GM23338 (cell line): ENCODE measurements at regions not wholly inside any gene's neighbourhood (a gene's known extent, or its start where the extent isn't known, plus 50 kb on each side); places are given as distances from the start of the nearest gene placed in this dataset.
A peak's percentile ranks its signal among the peaks of the same experiment; 100 is the strongest.

ENCODE experiments used
- ATAC-seq: fragments of 200-7000 bp; cut with Tn5 transposase; 3 replicates; pipeline ENCODE4 v1.9.1; 2020
- DNase-seq: peaks from one replicate; pipeline ENCODE4 v3.0.0-alpha.2; 2015; ENCODE audit warnings: low spot score
- H2AFZ ChIP-seq: fragments of 200-600 bp; sonication (generic); 2 replicates; pipeline ENCODE4 v1.8.0; 2016; ENCODE audit warnings: antibody characterized with exemption, mild to moderate bottlenecking, moderate library complexity
- H3F3A ChIP-seq: fragments of 200-600 bp; sonication (generic); replicated peaks from 2 replicates; pipeline ENCODE4 v1.8.0; 2017; ENCODE audit warnings: antibody characterized with exemption, mixed run types, low read depth
- H3K27ac ChIP-seq: fragments of 200-600 bp; sonication (generic); 2 replicates; pipeline ENCODE4 v1.6.1; 2016; ENCODE audit warnings: low read depth
- H3K27me3 ChIP-seq: fragments of 200-600 bp; sonication (generic); 2 replicates; pipeline ENCODE4 v1.8.0; 2016; ENCODE audit warnings: mild to moderate bottlenecking, mixed run types, moderate library complexity; ENCODE audit not compliant: insufficient read depth
- H3K36me3 ChIP-seq: fragments of 200-600 bp; sonication (generic); 2 replicates; pipeline ENCODE4 v1.8.0; 2016; ENCODE audit warnings: mild to moderate bottlenecking; ENCODE audit not compliant: insufficient read depth
- H3K4me1 ChIP-seq: fragments of 200-600 bp; sonication (generic); 2 replicates; pipeline ENCODE4 v1.8.0; 2016; ENCODE audit warnings: mild to moderate bottlenecking, moderate library complexity; ENCODE audit not compliant: insufficient read depth
- H3K4me2 ChIP-seq: fragments of 200-600 bp; sonication (generic); 2 replicates; pipeline ENCODE4 v1.7.1; 2017; ENCODE audit warnings: mixed run types
- H3K4me3 ChIP-seq: fragments of 200-600 bp; sonication (generic); 2 replicates; pipeline ENCODE4 v1.6.1; 2016; ENCODE audit warnings: mixed run types
- H3K79me2 ChIP-seq: fragments of 200-600 bp; sonication (generic); replicated peaks from 2 replicates; pipeline ENCODE4 v1.8.0; 2017; ENCODE audit warnings: mild to moderate bottlenecking; ENCODE audit not compliant: insufficient read depth
- H3K9me2 ChIP-seq: fragments of 200-600 bp; sonication (generic); 2 replicates; pipeline ENCODE4 v1.8.0; 2017; ENCODE audit not compliant: insufficient read depth
- H4K20me1 ChIP-seq: fragments of 200-600 bp; sonication (generic); replicated peaks from 2 replicates; pipeline ENCODE4 v1.8.0; 2017; ENCODE audit warnings: mild to moderate bottlenecking; ENCODE audit not compliant: insufficient read depth
- H3K27ac Mint-ChIP-seq: 2 replicates; pipeline ENCODE4 v1.8.0; 2020; ENCODE audit warnings: inconsistent platforms, mild to moderate bottlenecking, moderate library complexity, mixed read lengths
- H3K27me3 Mint-ChIP-seq: 3 replicates; pipeline ENCODE4 v1.8.0; 2022; ENCODE audit warnings: low read depth, mild to moderate bottlenecking, moderate library complexity, mixed read lengths, inconsistent platforms; ENCODE audit not compliant: insufficient read depth, poor library complexity
- H3K36me3 Mint-ChIP-seq: 3 replicates; pipeline ENCODE4 v1.8.0; 2021; ENCODE audit warnings: low read depth, mild to moderate bottlenecking, inconsistent platforms, moderate library complexity, mixed read lengths
- H3K4me1 Mint-ChIP-seq: 3 replicates; pipeline ENCODE4 v1.8.0; 2020; ENCODE audit warnings: mild to moderate bottlenecking, inconsistent platforms, mixed read lengths
- H3K4me3 Mint-ChIP-seq: 3 replicates; pipeline ENCODE4 v1.8.0; 2021; ENCODE audit warnings: moderate library complexity, mild to moderate bottlenecking, inconsistent platforms, mixed read lengths
- H3K9me3 Mint-ChIP-seq: 3 replicates; pipeline ENCODE4 v1.8.0; 2020; ENCODE audit warnings: moderate library complexity, mild to moderate bottlenecking, inconsistent platforms, mixed read lengths
- CREB1 ChIP-seq: fragments of 250-450 bp; sonication (Bioruptor Pico); IDR thresholded peaks from 2 replicates; pipeline ENCODE4 v1.5.0; 2020; ENCODE audit warnings: low read depth, mild to moderate bottlenecking, moderate library complexity
- CTCF ChIP-seq, 2 experiments: fragments of 200-600 bp in 1 of 2; sonication (generic) in 1 of 2; conservative IDR thresholded peaks; 2 replicates each; pipeline versions ENCODE4 v1.5.1 to v1.6.1; 2016 to 2017; ENCODE audit warnings: antibody characterized with exemption in 2 of 2, low read depth in 2 of 2, mild to moderate bottlenecking in 2 of 2, moderate library complexity in 1 of 2
- EZH2 ChIP-seq: fragments of 200-600 bp; sonication (generic); IDR thresholded peaks from one replicate; pipeline ENCODE4 v1.8.0; 2017; ENCODE audit warnings: antibody characterized with exemption, mild to moderate bottlenecking, low read depth; ENCODE audit not compliant: unreplicated experiment
- JUNB ChIP-seq: IDR thresholded peaks from one replicate; pipeline ENCODE4 v1.6.1; 2016; ENCODE audit warnings: antibody characterized with exemption; ENCODE audit not compliant: unreplicated experiment
- NANOG ChIP-seq: IDR thresholded peaks from 2 replicates; pipeline ENCODE4 v1.6.1; 2016; ENCODE audit warnings: antibody characterized with exemption, borderline replicate concordance
- POLR2AphosphoS5 ChIP-seq: IDR thresholded peaks from 2 replicates; pipeline ENCODE4 v1.6.1; 2016; ENCODE audit warnings: antibody characterized with exemption, low read depth
- STAT1 ChIP-seq: IDR thresholded peaks from one replicate; pipeline ENCODE4 v1.6.1; 2016; ENCODE audit warnings: antibody characterized with exemption; ENCODE audit not compliant: unreplicated experiment
- ZNF331 ChIP-seq: fragments of 250-450 bp; sonication (Bioruptor Pico); IDR thresholded peaks from 2 replicates; pipeline ENCODE4 v1.5.0; 2020; ENCODE audit warnings: low read depth, mild to moderate bottlenecking, moderate library complexity
- ZNF462 ChIP-seq: fragments of 250-450 bp; sonication (Bioruptor Pico); IDR thresholded peaks from 2 replicates; pipeline ENCODE4 v1.5.0; 2020; ENCODE audit warnings: mild to moderate bottlenecking, moderate library complexity

- Mint-ChIP-seq H3K4me1 (peaks cover 4% of the 10 kb centered on the region; the same call in 1 of the 3 replicates), H3K27me3 (no peaks in the 10 kb centered on the region), H3K9me3 (peaks cover 10% of the 10 kb centered on the region; the same call in 2 of the 3 replicates), H3K36me3 (no peaks in the 10 kb centered on the region), H3K4me3 (no peak overlapping the region), H3K27ac (no peak overlapping the region)
- H3K27ac ChIP-seq: no peak overlapping the region
- no peaks in the 10 kb centered on the region for H3F3A ChIP-seq
- no peak for TF ChIP-seq POLR2AphosphoS5
- peak; percentile 49; the same call in 1 of the 2 replicates for TF ChIP-seq CREB1
- TF ChIP-seq CTCF (conservative IDR thresholded peaks at IDR 0.05; ENCODE audit: low read depth in 2 of 2): peak; percentile 78 to 89
- TF ChIP-seq JUNB: no peak
- no peaks in the 10 kb centered on the region for H3K27me3 ChIP-seq
- peaks cover 4% of the 10 kb centered on the region; the same call in 1 of the 2 replicates for H3K9me2 ChIP-seq
- DNase-seq (peak; percentile 94), ATAC-seq (peak; percentile 97)
- H3K4me1 ChIP-seq: no peaks in the 10 kb centered on the region
- peak overlapping the region; percentile 39; the same call in 1 of the 2 replicates for H2AFZ ChIP-seq
- peak overlapping the region; percentile 49; the same call in 1 of the 2 replicates for H3K4me2 ChIP-seq
- H3K79me2 ChIP-seq: no peaks in the 10 kb centered on the region
- no peaks in the 10 kb centered on the region for H4K20me1 ChIP-seq
- H3K4me3 ChIP-seq: peak overlapping the region; percentile 35; the same call in 1 of the 2 replicates
- H3K36me3 ChIP-seq: no peaks in the 10 kb centered on the region
These were observed 79.4 kb upstream of the ABCC4 start for GRCh38 chr13:95380468-95381211.

GRCh38 chr13:95381212-95381527 is 79.9 kb upstream of the ABCC4 start:
- Mint-ChIP-seq H3K4me3 (no peak overlapping the region), H3K27me3 (no peaks in the 10 kb centered on the region), H3K36me3 (peaks cover 3% of the 10 kb centered on the region; the same call in 2 of the 3 replicates), H3K9me3 (peaks cover 14% of the 10 kb centered on the region; the same call in 2 of the 3 replicates), H3K27ac (no peak overlapping the region), H3K4me1 (peaks cover 4% of the 10 kb centered on the region; the same call in 1 of the 3 replicates)
- H3F3A ChIP-seq: no peaks in the 10 kb centered on the region
- no peaks in the 10 kb centered on the region for H4K20me1 ChIP-seq
- DNase-seq (no peak), ATAC-seq (peak; percentile 30; the same call in 2 of the 3 replicates)
- H3K4me1 ChIP-seq: no peaks in the 10 kb centered on the region
- no peaks in the 10 kb centered on the region for H3K79me2 ChIP-seq
- peaks cover 4% of the 10 kb centered on the region; the same call in 1 of the 2 replicates for H3K9me2 ChIP-seq
- H3K27me3 ChIP-seq: no peaks in the 10 kb centered on the region
- no peak overlapping the region for H3K4me3 ChIP-seq
- no peak overlapping the region for H3K27ac ChIP-seq
- no peaks in the 10 kb centered on the region for H3K36me3 ChIP-seq
- no peak overlapping the region for H3K4me2 ChIP-seq
- H2AFZ ChIP-seq: peak overlapping the region; percentile 39; the same call in 1 of the 2 replicates
- TF ChIP-seq ZNF462 (CRISPR knock-in tag) (no peak), EZH2 (no peak), NANOG (no peak), STAT1 (no peak), CREB1 (no peak), ZNF331 (no peak), CTCF (conservative IDR thresholded peaks at IDR 0.05; ENCODE audit: low read depth in 2 of 2) (no peak)
